GM12865 (cell line): ENCODE measurements at regions not wholly inside any gene's neighbourhood (a gene's known extent, or its start where the extent isn't known, plus 50 kb on each side); places are given as distances from the start of the nearest gene placed in this dataset.

ENCODE experiments used
- DNase-seq: peaks from one replicate; pipeline ENCODE4 v3.0.0; 2010; ENCODE audit warnings: low read depth
- H3K4me3 ChIP-seq: 2 replicates; pipeline ENCODE4 v1.5.1; 2011; ENCODE audit warnings: mild to moderate bottlenecking, low read depth, low read length, control low read depth
- CTCF ChIP-seq: IDR thresholded peaks from 2 replicates; pipeline ENCODE4 v1.5.1; 2011; ENCODE audit warnings: low read length, control low read depth, low read depth, inconsistent platforms; ENCODE audit not compliant: insufficient read depth; ENCODE audit errors: missing control alignments

DNA sequence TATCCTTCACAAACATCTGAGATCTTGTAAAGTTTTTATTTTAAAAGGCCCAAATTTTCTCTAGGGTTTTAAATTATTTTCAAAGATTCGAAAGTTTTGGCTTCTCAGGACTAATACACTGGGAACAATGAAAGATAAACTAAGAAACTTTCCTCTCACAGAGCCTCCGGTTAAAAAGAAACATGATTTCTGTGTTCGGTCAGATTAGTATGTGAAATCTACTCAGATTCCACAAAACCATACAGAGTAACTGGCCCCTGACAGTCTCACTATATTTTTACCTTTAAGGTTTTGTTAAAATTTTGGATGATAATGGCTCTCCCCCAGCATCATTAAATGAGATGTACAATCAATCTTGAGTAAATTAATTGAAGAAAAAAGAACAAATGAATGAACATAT, 471.0 kb downstream of the COL12A1 start:
- H3K4me3 ChIP-seq = no peak overlapping the region
- no peak for DNase-seq
- no peak for TF ChIP-seq CTCF

DNA sequence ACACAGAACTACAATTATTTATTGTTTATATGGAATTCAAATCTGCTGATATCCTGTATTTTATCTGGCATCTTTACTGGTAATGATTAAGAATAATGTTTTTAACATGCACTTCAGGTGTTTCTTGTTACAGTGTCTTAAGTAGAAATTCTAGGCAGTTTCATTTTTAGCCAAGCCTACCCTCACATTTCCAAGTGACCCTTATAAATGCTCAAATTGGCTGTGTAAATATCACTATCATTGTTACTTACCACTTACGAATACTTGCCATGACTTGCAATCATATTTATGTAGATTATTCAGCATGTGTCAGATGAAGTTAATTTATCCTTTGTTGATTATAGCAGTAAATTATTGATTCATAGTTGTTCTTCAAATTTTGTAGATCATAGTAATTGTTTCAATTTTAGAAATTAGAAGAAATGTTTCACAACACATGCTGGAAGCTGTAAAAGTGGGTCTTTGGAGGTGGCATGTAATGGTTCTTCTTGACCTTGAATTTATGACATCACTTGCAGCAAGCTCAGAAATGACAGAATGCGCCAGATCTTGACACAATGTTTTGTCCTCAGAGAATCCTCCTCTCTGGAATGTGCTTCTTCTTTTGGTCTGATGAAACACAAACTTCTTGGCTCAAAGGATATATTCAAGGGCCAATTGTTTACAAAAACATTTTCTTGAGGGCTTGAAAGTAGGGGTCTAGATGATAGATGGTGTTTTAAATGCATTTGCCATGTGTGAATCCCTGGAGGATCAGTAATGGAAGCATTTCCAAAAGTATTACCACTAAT, 471.8 kb downstream of the COL12A1 start:
- H3K4me3 ChIP-seq = no peak overlapping the region
- TF ChIP-seq CTCF = no peak
- no peak for DNase-seq

- no peak for DNase-seq
- H3K4me3 ChIP-seq = no peak overlapping the region
- TF ChIP-seq CTCF = no peak
Observed at GRCh38 chr6:74731931-74732330, 473.9 kb downstream of the COL12A1 start.

DNA sequence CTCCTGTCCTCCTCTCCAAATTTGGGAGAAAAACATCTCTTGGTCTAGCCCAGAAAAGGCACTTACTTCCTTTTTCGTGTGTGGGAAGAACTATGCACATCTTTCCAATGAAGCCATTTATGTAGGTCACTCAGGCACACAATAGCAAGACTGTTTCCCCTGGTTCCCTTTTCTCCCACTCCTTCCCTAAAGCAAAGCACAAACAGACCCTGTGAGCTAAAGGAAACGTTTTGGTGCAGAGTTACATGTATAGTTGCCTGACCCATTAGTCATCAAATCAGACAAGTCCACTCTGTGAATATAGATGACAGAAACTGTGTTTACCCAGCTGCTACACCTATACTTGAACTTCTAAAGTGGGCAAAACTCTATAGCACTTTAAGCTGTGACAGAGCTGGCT, 474.6 kb downstream of the COL12A1 start:
- H3K4me3 ChIP-seq = no peak overlapping the region
- no peak for TF ChIP-seq CTCF
- DNase-seq = no peak

DNA sequence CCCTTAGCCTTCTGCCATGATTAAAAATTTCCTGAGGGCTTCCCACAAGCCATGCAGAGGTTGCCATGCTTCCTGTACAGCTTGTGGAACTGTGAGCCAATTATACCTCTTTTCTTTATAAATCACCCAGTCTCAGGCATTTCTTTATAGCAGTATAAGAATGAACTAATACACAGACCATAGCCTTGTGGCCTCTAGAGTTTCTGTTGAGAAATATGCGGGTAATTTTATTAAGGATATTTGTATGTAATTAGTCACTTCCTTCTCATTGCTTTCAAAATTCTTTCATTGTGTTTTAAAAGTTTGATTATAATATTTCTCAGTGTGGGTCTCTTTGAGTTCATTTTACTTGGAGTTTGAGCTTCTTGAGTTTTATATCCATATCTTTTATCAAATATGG, 484.9 kb downstream of the COL12A1 start:
- no peak for TF ChIP-seq CTCF
- H3K4me3 ChIP-seq = no peak overlapping the region
- DNase-seq = no peak

DNA sequence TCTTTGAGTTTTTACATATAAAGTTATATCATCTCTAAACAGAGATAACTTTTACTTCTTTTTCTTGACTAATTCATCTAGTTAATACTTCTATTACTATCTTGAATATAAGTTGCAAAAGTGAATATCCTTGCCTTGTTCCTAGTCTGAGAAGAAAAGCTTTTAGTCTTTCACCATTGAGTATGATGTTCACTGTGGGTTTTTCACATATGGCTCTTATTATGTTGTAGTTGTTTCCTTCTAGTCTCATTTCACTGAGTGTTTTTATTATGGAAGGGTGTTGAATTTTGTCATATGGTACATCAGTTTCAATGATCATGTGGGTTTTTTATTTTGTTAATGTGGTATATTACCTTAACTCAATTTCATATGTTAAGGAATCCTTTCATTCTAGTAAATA, 488.3 kb downstream of the COL12A1 start:
- H3K4me3 ChIP-seq = no peak overlapping the region
- DNase-seq = no peak
- TF ChIP-seq CTCF = no peak

DNA sequence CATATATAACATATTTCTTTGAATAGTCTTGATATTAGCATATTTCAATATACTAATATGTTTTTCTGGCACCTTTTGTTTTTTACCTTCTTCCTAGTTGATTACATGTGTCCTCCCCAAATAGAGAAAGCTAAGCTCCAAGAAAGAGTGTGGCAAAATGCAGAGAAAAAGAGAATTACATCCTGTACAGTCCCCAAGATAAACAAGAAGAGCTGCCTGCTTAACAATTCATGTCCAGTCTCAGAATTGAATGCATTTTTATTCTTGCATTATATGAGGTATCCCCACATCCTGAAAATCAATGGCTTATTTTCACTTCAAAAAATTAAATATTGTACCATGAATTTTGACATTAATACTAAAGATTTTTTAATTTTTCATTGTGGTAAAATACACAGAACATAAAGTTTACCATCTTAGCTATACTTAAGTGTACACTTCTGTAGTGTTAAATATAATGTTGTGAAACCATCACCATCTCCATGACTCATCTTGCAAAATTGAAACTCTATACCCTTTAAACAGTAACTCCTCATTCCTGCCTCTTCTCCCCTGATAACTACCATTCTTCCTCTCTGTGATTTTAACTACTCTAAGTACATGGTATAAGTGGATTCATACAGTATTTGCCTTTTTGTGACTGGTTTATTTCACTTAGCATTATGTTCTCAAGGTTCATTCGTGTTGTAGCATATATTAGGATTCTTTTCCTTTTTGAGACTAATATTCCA, 490.3 kb downstream of the COL12A1 start:
- no peak for DNase-seq
- H3K4me3 ChIP-seq = no peak overlapping the region
- no peak for TF ChIP-seq CTCF
